ENCODE measurements at regions not wholly inside any gene's neighbourhood (a gene's known extent, or its start where the extent isn't known, plus 50 kb on each side); places are given as distances from the start of the nearest gene placed in this dataset.
A peak's percentile ranks its signal among the peaks of the same experiment; 100 is the strongest.

GRCh38 chr7:155874411-155874810, 62.1 kb upstream of the SHH start:
- DNase-seq = no peak

- no peak for DNase-seq
Measured at GRCh38 chr7:155874010-155874409, 61.7 kb upstream of the SHH start.

- no peak for DNase-seq
Measured at GRCh38 chr7:155872678-155873369, 60.6 kb upstream of the SHH start.

- no peak for DNase-seq
Measured at GRCh38 chr7:155871211-155871610, 58.9 kb upstream of the SHH start.

DNA sequence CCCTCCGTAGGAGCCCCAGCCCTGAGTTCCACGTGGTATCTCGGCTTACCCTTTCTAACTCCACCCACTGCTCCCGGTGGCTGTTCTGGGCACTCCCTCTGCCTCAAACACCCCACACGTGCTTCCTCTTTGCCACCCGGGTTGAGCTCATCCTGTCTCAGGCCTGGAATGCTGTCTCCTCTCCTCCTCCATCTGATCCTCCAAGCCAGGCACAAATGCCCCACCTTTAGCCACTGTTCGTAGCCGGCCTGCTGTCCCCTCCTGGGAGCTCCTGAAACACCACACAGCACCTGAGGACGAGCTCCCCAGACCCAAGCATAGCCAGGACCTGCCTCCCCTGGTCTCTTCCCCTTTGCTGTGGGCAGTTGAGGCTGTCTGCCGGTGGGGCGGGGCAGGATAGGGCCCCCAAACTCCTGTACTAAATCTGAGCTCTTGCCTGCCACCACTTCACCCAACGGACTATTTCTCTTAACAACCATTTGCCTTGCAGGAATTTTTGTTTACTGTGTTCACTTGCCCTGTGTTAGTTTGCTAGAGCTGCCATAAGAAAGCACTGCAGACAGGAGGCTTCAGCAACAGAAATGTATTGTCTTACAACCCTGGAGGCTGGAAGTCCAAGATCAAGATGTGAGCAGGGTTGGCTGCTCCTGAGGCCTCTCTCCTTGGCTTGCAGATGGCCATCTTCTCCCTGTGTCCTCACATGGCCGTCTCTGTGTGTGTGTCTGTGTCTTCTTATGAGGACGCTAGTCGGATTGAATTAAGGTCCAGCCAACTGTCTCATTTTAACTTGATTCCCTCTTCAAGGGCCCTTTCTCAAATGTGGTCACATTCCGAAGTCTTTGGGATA, 58.3 kb upstream of the SHH start:
- no peak for DNase-seq

GRCh38 chr7:155869784-155870076, 57.5 kb upstream of the SHH start:
- no peak for DNase-seq

- DNase-seq = no peak
Measured at GRCh38 chr7:155868955-155869783, 56.9 kb upstream of the SHH start.

DNA sequence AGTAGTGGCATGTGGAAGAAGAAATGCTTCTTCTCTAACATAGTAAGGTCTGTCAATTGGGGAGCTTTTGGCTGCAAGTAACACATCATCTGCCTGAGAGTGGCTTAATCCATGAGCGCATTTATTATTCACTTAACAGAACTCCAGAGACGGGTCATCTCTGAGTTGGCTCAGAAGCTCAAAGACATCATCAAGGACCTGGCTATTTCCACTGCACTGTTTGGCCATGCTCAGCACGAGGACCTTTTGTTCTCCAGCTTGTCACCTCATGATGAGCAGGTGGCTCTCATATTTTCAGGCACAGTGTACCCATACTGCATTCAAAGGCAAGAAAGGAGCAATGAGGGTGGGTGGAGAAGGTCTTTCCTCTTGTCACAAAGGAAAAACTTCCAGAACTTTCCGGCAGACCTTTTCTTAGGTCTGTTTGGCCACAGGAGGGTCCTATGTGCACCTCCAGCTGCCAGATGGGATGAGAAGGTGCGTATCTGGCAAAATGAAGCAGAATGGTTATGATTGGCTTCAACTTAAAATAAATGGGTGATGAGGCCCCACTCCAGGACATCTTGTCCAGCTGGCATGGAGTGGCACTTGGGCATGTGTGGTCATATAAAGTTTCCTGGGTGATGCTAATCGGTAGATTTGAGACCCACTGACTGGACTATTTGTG, 55.6 kb upstream of the SHH start:
- no peak for DNase-seq

DNA sequence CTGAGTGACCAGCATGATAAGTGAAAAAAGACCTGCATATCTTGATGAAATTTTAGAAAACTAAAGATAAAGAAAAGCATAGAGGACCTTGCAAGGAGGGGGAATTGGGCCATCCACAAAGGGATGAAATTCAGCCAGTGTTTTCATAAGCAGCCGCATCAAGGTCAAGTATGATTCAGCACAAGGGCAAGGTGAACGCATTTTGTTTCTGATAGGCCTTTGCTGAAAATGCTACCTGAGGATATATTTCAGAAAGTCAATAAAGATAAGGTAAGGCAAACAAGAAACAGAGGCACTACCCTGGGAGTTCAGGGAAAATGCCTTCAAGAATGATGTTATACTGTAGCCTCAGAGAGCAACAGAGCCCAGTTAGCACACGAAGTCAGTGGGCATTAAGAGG, 55.0 kb upstream of the SHH start:
- DNase-seq = no peak

- DNase-seq = peak; percentile 5
Measured at GRCh38 chr7:155865830-155866525, 53.7 kb upstream of the SHH start.

- DNase-seq = peak; percentile 21
Measured at GRCh38 chr7:155864991-155865690, 52.9 kb upstream of the SHH start.

DNA sequence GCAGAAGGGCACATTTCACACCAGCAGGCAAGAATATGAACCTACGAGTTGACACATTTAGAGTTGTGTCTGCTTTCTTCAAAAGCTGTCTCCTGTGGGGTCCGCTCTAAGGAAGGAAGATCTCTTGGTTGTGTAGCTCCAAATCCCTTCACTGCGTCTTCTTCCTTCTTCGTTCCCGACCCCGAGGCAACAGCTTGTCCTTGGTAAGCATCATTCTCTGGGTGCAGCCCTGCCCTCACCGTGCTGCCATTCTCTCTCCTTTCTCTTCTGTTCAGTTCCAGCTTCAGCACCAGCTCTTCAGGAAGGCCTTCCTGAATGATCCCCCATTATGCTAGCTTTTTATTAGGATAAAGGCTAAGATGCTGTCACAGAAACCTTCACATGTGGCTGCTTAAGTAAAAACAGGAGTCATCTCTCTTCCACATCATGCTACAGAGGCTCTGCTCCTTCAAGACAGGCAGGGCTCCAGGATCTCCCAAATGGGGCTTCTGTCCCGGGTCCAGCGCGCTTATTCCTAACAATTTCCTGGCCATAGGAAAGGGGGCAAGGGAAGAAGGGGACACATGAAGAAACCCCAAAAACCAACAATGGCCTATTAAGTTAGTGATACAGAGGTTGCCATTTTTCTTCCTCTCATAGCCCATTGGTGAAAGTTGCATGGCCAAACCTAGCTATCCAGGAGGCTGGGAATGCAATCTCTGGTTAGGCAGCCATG, 52.2 kb upstream of the SHH start:
- no peak for DNase-seq

DNA sequence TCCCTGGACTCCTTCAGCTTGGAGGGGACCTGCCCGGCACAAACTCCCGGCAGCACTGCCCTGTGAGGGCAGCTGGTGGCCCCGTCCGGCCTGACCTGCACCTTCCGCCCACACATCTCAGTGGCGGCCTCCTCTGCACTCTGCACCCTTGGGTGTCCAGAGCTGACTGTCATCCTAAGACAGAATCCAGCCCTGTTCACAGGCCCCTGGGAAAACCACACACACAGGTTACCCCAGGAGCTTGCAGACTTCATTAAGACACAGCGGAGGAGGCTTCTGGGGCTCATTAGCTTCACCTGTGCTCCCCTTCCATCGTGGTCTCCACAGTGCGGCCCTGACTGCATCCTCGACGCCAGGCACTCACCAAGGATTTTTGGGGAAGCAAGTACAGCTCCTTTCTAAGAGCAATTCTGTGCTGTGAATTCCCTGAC, 51.5 kb upstream of the SHH start:
- DNase-seq = no peak

DNA sequence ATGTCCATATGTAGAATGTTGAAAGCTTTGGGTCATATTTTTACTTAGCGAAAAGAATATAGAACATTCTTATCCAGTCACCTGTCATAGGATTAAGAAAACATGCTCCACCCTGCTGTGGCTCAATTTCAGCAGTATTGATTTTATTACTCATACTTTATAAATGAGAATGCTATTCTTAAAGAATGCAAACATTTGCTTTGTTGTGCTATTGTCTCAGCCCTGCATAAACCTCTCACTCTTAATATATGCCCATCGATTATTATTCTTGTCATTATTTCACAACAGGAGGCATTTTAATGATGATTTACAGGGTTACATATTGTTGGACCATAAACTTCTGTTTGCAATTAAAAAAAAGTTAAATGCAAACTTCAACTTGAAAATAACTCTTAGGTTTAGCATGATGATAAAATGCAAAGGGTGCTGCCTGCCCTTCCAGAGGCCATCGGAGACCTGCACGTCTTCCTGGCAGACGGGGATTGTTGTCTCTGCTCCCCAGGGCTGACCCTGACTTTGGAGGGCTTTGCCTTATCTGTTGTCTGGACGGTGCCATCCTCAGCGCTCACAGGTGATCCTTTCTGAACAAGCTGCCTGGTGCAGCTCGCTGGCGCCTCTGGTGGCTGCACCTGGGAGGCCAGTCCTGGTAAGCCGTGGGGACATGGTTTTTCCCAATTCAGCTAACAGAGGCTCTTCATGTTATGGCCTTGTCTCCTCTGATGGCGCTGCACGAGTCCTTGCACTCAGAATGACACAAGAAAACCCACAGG, 50.0 kb upstream of the SHH start:
- DNase-seq = no peak
